ENCODE measurements at regions not wholly inside any gene's neighbourhood (a gene's known extent, or its start where the extent isn't known, plus 50 kb on each side); places are given as distances from the start of the nearest gene placed in this dataset.

- Histone ChIP-seq H3K27me3 (ENCODE audit: insufficient read depth, low read length) (no peaks in the 10 kb centered on the region), H4K20me1 (ENCODE audit: insufficient read depth, low read length) (no peaks in the 10 kb centered on the region), H3K36me3 (ENCODE audit: insufficient read depth, low read length) (no peaks in the 10 kb centered on the region), H3K4me3 (ENCODE audit: low read depth, low read length, poor library complexity, severe bottlenecking) (no peak overlapping the region), H3K4me2 (ENCODE audit: low read length) (no peak overlapping the region), H3K9me3 (ENCODE audit: low read length) (no peaks in the 10 kb centered on the region), H2AFZ (ENCODE audit: low read length) (no peak overlapping the region), H3K9me2 (ENCODE audit: low read depth, low read length) (no peaks in the 10 kb centered on the region), H3K79me2 (ENCODE audit: insufficient read depth, low read length) (no peaks in the 10 kb centered on the region), H3F3A (ENCODE audit: insufficient read depth, low read length) (no peaks in the 10 kb centered on the region), H3K9ac (ENCODE audit: low read length) (no peak overlapping the region), H3K27ac (ENCODE audit: low read depth, low read length, poor library complexity, severe bottlenecking) (no peak overlapping the region), H3K4me1 (ENCODE audit: insufficient read depth, low read length, severe bottlenecking) (no peaks in the 10 kb centered on the region)
- TF ChIP-seq CTCF (IDR thresholded peaks at IDR 0.05; ENCODE audit: low read length) (no peak), EZH2 (IDR thresholded peaks at IDR 0.05; ENCODE audit: borderline replicate concordance, low read length) (no peak)
Observed at GRCh38 chr13:74361274-74361673, 227.1 kb upstream of the KLF12 start.

GRCh38 chr13:74346960-74347359, 212.8 kb upstream of the KLF12 start:
- Histone ChIP-seq H3K9me3 (ENCODE audit: low read length) (no peaks in the 10 kb centered on the region), H3K4me3 (ENCODE audit: low read depth, low read length, poor library complexity, severe bottlenecking) (no peak overlapping the region), H3F3A (ENCODE audit: insufficient read depth, low read length) (no peaks in the 10 kb centered on the region), H3K9ac (ENCODE audit: low read length) (no peak overlapping the region), H3K4me2 (ENCODE audit: low read length) (no peak overlapping the region), H3K79me2 (ENCODE audit: insufficient read depth, low read length) (no peaks in the 10 kb centered on the region), H2AFZ (ENCODE audit: low read length) (no peak overlapping the region), H3K9me2 (ENCODE audit: low read depth, low read length) (no peaks in the 10 kb centered on the region), H4K20me1 (ENCODE audit: insufficient read depth, low read length) (no peaks in the 10 kb centered on the region), H3K27ac (ENCODE audit: low read depth, low read length, poor library complexity, severe bottlenecking) (no peak overlapping the region), H3K27me3 (ENCODE audit: insufficient read depth, low read length) (no peaks in the 10 kb centered on the region), H3K36me3 (ENCODE audit: insufficient read depth, low read length) (no peaks in the 10 kb centered on the region), H3K4me1 (ENCODE audit: insufficient read depth, low read length, severe bottlenecking) (no peaks in the 10 kb centered on the region)
- TF ChIP-seq CTCF (IDR thresholded peaks at IDR 0.05; ENCODE audit: low read length) = no peak
- no peak for TF ChIP-seq EZH2 (IDR thresholded peaks at IDR 0.05; ENCODE audit: borderline replicate concordance, low read length)

GRCh38 chr13:74338341-74338740, 204.1 kb upstream of the KLF12 start:
- no peaks in the 10 kb centered on the region for H3F3A ChIP-seq (ENCODE audit: insufficient read depth, low read length)
- H3K27me3 ChIP-seq (ENCODE audit: insufficient read depth, low read length) = no peaks in the 10 kb centered on the region
- H3K36me3 ChIP-seq (ENCODE audit: insufficient read depth, low read length) = no peaks in the 10 kb centered on the region
- H2AFZ ChIP-seq (ENCODE audit: low read length) = no peak overlapping the region
- no peaks in the 10 kb centered on the region for H3K9me3 ChIP-seq (ENCODE audit: low read length)
- H3K27ac ChIP-seq (ENCODE audit: low read depth, low read length, poor library complexity, severe bottlenecking) = no peak overlapping the region
- no peak overlapping the region for H3K9ac ChIP-seq (ENCODE audit: low read length)
- TF ChIP-seq EZH2 (IDR thresholded peaks at IDR 0.05; ENCODE audit: borderline replicate concordance, low read length) (no peak), CTCF (IDR thresholded peaks at IDR 0.05; ENCODE audit: low read length) (no peak)
- no peak overlapping the region for H3K4me2 ChIP-seq (ENCODE audit: low read length)
- no peaks in the 10 kb centered on the region for H3K4me1 ChIP-seq (ENCODE audit: insufficient read depth, low read length, severe bottlenecking)
- H3K9me2 ChIP-seq (ENCODE audit: low read depth, low read length) = no peaks in the 10 kb centered on the region
- H4K20me1 ChIP-seq (ENCODE audit: insufficient read depth, low read length) = no peaks in the 10 kb centered on the region
- no peak overlapping the region for H3K4me3 ChIP-seq (ENCODE audit: low read depth, low read length, poor library complexity, severe bottlenecking)
- H3K79me2 ChIP-seq (ENCODE audit: insufficient read depth, low read length) = no peaks in the 10 kb centered on the region

Data from OCI-LY1 (cell line).